Peyer's patch (tissue), 4 donors: ENCODE measurements at regions not wholly inside any gene's neighbourhood (a gene's known extent, or its start where the extent isn't known, plus 50 kb on each side); places are given as distances from the start of the nearest gene placed in this dataset.

Experiments
- CTCF ChIP-seq, 6 experiments: fragments of 450-650 bp in 4 of 6; fragments of 200-600 bp in 2 of 6; sonication (generic) in 1 of 6; IDR thresholded peaks; one replicate each; pipeline ENCODE4 v1.5.1; 2017 to 2019; ENCODE audit warnings: antibody characterized with exemption in 6 of 6, mild to moderate bottlenecking in 3 of 6, moderate library complexity in 1 of 6
- POLR2A ChIP-seq, 2 donors: fragments of 450-650 bp; IDR thresholded peaks; one replicate each; pipeline ENCODE4 v1.5.1; 2017; ENCODE audit warnings: antibody characterized with exemption in 2 of 2, mild to moderate bottlenecking in 2 of 2, moderate library complexity in 2 of 2

GRCh38 chr11:39374963-39375698, 2084.3 kb downstream of the LRRC4C start:
- peak in 5 of 6 experiments; percentile 24 to 53 (median 47) for TF ChIP-seq CTCF (IDR thresholded peaks at IDR 0.05)
- no peak for TF ChIP-seq POLR2A (IDR thresholded peaks at IDR 0.05)
